Mucosa of descending colon (tissue), 3 donors: ENCODE measurements at regions not wholly inside any gene's neighbourhood (a gene's known extent, or its start where the extent isn't known, plus 50 kb on each side); places are given as distances from the start of the nearest gene placed in this dataset.
"Not testable (repeated sequence)": the region's sequence is repeated elsewhere in the genome, so short reads cannot be mapped to it uniquely, and the experiment has no call there.

Source experiments
- ATAC-seq: fragments of 200-7000 bp; cut with Tn5 transposase; one replicate; pipeline ENCODE4 v1.9.1; 2020; ENCODE audit warnings: mild to moderate bottlenecking, moderate library complexity
- DNase-seq, 3 donors: peaks; one replicate each; pipeline ENCODE4 v3.0.0-alpha.2; 2020
- H3K36me3 ChIP-seq: fragments of 200-600 bp; one replicate; pipeline ENCODE4 v1.8.0; 2021; ENCODE audit warnings: low read depth, mild to moderate bottlenecking
- H3K4me1 ChIP-seq: fragments of 200-600 bp; one replicate; pipeline ENCODE4 v1.8.0; 2021; ENCODE audit warnings: low read depth, mild to moderate bottlenecking
- H3K4me3 ChIP-seq: fragments of 200-600 bp; one replicate; pipeline ENCODE4 v1.8.0; 2021; ENCODE audit warnings: mild to moderate bottlenecking
- H3K9me3 ChIP-seq: fragments of 200-600 bp; one replicate; pipeline ENCODE4 v1.8.0; 2021; ENCODE audit warnings: mild to moderate bottlenecking
- CTCF ChIP-seq: fragments of 200-600 bp; IDR thresholded peaks from one replicate; pipeline ENCODE4 v1.8.0; 2022; ENCODE audit warnings: antibody characterized with exemption, mild to moderate bottlenecking
- intact Hi-C, 2 donors: fragments of 100-400 bp; cut with DNase I in 1 of 2; cut with micrococcal nuclease in 1 of 2; formaldehyde crosslinking; loops; one replicate each; pipeline versions ENCODE4 v1.11.0 to v1.11.1; 2022; cut with DNase I, micrococcal nuclease
- donor health status: DM: no; HTN: no; CAD: no; lungs with moderate emphysema.
- donor health status: DM: no; HTN: no; CAD: no.
- donor health status: DM: no; HTN: yes; CAD: no.

- TF ChIP-seq CTCF: no peak
- intact Hi-C loops: no loop called here
- DNase-seq (no peak), ATAC-seq (no peak)
- Histone ChIP-seq H3K4me3 (no peak overlapping the region), H3K4me1 (no peaks in the 10 kb centered on the region), H3K36me3 (no peaks in the 10 kb centered on the region), H3K9me3 (no peaks in the 10 kb centered on the region)
Observed at GRCh38 chr9:19903076-19903475, 114.2 kb upstream of the SLC24A2 start.

GRCh38 chr9:19901586-19901985 is 112.7 kb upstream of the SLC24A2 start:
- H3K36me3 ChIP-seq: no peaks in the 10 kb centered on the region
- DNase-seq: no peak
- H3K4me3 ChIP-seq: no peak overlapping the region
- ATAC-seq: no peak
- TF ChIP-seq CTCF: no peak
- no peaks in the 10 kb centered on the region for H3K4me1 ChIP-seq
- no peaks in the 10 kb centered on the region for H3K9me3 ChIP-seq
- intact Hi-C loops: no loop called here

- no peaks in the 10 kb centered on the region for H3K4me1 ChIP-seq
- DNase-seq (no peak), ATAC-seq (no peak)
- intact Hi-C loops: no loop called here
- H3K4me3 ChIP-seq: no peak overlapping the region
- TF ChIP-seq CTCF: no peak
- no peaks in the 10 kb centered on the region for H3K9me3 ChIP-seq
- no peaks in the 10 kb centered on the region for H3K36me3 ChIP-seq
Observed at GRCh38 chr9:19896161-19896560, 107.3 kb upstream of the SLC24A2 start.

DNA sequence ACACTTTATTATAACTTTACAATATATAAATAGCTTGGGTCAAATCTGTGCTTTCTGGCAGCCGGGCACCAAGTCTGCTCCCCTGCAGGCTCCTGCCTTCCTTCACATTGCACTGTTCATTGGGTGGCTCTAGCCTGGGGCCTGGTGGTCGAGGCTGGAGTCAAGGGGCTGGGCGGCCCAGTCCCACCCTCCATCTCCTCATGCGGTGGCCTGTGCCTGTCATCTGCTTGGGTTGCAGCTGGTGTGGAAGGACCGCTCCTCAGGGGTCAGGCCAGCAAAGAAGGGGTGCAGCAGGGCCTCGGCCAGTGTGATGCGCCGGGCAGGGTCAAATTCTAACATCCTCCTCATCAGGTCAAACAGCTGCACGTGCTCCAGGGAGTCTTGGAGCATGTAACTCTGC is 106.7 kb upstream of the SLC24A2 start:
- H3K4me1 ChIP-seq, H3K4me3 ChIP-seq, DNase-seq, intact Hi-C loops, H3K9me3 ChIP-seq, H3K36me3 ChIP-seq, ATAC-seq: not testable (repeated sequence)

DNA sequence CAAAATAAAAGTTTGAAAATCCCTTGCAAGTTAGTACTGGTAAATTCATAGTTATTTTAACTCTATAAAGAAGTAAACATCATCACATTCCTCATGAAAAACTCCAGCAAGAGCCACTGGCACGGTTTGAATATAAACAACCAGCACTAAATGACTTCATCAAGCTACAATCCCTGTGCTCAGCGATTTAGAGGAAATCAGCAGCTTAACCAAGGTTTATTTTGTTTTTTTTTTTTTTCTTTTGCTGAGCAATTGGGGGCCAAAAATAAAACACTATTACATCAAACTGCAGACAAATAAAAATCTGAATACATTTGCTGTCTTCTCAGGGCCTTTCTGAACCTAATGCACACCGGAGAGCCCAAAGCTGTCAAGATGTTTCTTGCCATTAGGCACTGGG is 106.2 kb upstream of the SLC24A2 start:
- intact Hi-C loops: no loop called here
- Histone ChIP-seq H3K9me3 (no peaks in the 10 kb centered on the region), H3K4me1 (no peaks in the 10 kb centered on the region), H3K4me3 (no peak overlapping the region), H3K36me3 (no peaks in the 10 kb centered on the region)
- no peak for DNase-seq
- no peak for ATAC-seq
- no peak for TF ChIP-seq CTCF

- DNase-seq (no peak), ATAC-seq (no peak)
- Histone ChIP-seq H3K4me1 (no peaks in the 10 kb centered on the region), H3K36me3 (no peaks in the 10 kb centered on the region), H3K4me3 (no peak overlapping the region), H3K9me3 (no peaks in the 10 kb centered on the region)
- TF ChIP-seq CTCF: no peak
- intact Hi-C loops: no loop called here
Observed at GRCh38 chr9:19885608-19886007, 96.8 kb upstream of the SLC24A2 start.
